GM18507 (cell line): ENCODE measurements at regions not wholly inside any gene's neighbourhood (a gene's known extent, or its start where the extent isn't known, plus 50 kb on each side); places are given as distances from the start of the nearest gene placed in this dataset.

ENCODE experiments used
- DNase-seq: peaks from one replicate; pipeline ENCODE4 v3.0.0; 2011; ENCODE audit warnings: low read depth; ENCODE audit not compliant: insufficient read length; ENCODE audit errors: extremely low spot score
- FAIRE-seq: peaks from 2 replicates; lab custom pipeline; 2011; peaks lifted over from hg19 to GRCh38; lab: Jason Lieb, UNC

- FAIRE-seq (no peak), DNase-seq (no peak)
These were observed 219.5 kb upstream of the TMEM132C start for GRCh38 chr12:128047266-128048060.

GRCh38 chr12:128052331-128052730, 214.6 kb upstream of the TMEM132C start:
- FAIRE-seq (no peak), DNase-seq (no peak)

DNA sequence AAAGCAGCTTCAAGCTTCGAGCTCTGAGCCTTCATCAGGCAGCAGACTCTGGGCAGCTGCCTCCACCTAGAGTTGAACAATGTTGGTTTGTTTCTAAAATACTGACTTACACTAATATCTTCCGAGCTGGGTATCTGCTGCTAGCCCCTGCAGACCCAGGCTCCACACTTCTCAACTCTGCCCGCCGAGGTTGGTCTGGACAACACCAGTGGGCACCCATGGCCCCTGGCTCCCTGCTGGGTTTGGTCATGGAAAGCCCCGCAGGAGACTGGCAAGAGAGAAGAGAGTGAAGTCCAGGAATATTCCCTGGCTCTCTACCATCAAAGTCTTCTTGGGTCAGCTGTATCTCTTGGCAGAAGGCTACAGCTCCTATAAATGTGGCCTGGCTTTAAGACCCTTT, 214.2 kb upstream of the TMEM132C start:
- FAIRE-seq, result no peak
- DNase-seq, result no peak

- no peak for FAIRE-seq
- no peak for DNase-seq
These were observed 211.4 kb upstream of the TMEM132C start for GRCh38 chr12:128055567-128055966.

- DNase-seq, result no peak
- no peak for FAIRE-seq
These were observed 210.7 kb upstream of the TMEM132C start for GRCh38 chr12:128056136-128056801.

DNA sequence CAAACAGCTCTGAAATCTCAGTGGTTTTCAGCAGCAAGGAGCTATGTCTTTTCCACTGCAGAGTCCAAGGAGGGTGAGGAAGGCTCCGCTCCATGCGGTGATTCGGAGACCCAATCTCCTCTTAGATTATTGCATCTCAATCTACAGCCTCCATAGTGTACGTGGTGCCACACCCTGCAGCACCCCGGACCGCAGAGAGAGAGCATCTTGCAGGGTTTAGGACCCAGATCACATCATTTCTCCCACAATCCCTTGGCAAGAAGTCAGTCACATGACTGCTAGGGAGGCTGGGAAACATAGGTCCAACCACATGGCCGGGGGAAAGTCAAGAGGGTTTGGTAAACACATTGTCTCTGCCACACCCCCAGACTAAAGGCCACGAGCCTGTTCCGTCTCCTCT, 209.4 kb upstream of the TMEM132C start:
- FAIRE-seq (no peak), DNase-seq (no peak)

DNA sequence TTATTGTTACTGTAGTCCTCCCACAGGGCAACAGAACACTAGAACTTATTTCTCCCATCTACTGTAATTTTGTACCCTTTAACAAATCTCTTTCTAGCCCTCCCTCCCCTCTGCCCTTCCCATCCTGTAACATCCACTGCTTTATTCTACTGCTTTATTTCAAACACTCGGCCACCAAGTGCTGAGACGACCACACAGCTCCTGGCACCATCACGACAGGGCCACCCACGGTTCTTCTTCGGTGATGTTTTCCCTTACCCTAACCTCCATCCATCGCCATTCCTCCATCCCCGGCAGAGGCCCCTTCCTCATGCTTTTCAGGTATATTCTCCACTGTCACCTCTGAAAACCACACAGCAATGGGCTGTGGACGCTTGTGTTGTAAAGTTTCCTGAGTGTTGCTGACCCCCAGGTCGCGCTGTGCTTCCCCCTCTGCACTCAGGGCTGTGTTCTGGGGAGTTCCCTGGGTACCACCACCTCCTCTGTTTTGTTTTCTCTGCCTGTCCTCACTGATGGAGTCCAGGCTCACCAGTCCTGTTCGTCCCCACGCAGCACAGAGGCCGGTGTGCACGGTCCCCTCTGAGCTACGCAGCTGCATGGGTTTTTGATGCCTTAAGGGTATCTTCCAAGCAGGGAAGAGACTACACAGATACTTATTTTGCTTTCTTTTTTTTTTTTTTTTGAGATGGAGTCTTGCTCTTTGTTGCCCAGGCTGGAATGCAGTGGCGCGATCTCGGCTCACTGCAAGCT, 207.2 kb upstream of the TMEM132C start:
- DNase-seq (no peak), FAIRE-seq (no peak)

DNA sequence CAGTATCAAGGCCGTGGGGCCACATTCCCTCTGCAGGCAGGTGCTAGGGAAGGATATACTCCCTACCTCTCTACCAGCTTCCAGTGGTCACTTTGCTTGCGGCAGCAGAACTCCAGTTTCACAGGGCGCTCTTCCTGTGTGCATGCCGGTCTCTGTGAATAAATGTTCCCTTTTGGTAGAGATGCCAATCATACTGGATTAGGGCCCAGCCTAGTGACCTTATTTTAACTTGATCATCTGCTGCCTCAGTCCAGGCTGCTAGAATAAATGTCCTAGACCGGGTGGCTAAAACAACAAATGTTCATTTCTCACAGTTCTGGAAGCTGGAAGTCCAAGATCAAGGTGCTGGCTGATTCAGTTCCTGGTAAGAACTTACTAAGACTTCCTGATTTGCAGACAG, 198.8 kb upstream of the TMEM132C start:
- DNase-seq (no peak), FAIRE-seq (no peak)

- DNase-seq (peak; percentile 3), FAIRE-seq (peak; percentile 83)
These were observed 197.5 kb upstream of the TMEM132C start for GRCh38 chr12:128069359-128069997.

DNA sequence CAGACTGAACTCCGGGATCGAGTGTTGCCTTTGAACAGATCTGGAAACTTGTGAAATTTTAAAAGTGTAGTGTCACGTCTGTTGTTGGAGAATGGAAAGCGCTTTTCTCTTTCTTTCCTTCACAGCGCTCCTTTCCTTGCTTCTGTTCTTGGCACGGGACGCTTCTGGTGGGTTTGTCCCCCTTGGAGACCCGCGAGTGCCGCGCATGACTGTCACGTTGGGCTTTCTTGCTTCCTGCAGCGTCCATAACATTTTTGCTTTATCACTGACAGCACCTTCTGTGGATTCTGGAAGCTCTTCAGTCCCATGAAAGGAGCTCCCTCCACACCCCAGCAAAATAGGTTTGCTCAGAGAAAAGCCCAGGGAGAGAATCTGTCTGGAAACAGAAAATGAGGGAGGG, 193.0 kb upstream of the TMEM132C start:
- no peak for DNase-seq
- FAIRE-seq, result no peak

- DNase-seq (no peak), FAIRE-seq (no peak)
These were observed 191.6 kb upstream of the TMEM132C start for GRCh38 chr12:128075332-128075731.

DNA sequence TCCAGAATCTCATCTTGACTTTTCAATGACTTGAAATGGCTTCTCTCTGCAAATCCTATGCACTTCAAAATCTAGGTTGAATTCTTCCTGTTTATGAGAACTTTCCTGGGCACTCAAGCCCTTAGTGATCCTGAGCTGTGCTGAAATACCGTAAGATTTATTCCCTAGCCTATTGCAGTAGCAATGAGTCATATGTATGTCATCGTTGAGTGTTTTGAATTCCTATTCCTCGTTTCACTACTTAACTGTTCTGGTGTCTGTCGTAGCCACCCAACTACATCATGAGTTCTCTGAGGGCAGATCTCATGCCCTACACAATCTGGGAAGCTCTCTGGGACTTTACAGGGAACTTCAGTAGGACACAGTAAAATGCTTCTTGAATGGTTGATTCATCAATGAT, 190.8 kb upstream of the TMEM132C start:
- FAIRE-seq, result no peak

GRCh38 chr12:128077211-128077916, 189.6 kb upstream of the TMEM132C start:
- no peak for DNase-seq
- FAIRE-seq, result no peak

More for the DNA sequence above, 190.8 kb upstream of the TMEM132C start:
- DNase-seq, result no peak

DNA sequence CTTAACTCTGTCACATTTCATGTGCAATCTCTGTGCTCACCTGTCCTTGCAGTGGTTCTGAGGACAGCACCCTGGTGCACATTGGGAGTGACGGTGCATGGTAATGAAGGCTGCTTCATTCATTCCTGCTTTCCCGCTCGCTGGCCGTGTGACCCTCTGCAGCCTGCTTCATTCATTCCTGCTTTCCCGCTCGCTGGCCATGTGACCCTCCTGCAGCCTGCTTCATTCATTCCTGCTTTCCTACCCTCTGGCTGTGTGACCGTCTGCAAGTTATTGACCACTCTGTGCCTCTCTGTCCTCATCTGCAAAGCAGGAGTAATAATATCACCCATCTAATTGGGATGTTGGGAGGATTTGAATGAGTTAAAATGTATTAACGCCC, 189.1 kb upstream of the TMEM132C start:
- no peak for DNase-seq
- no peak for FAIRE-seq

GRCh38 chr12:128078301-128078971, 188.5 kb upstream of the TMEM132C start:
- DNase-seq, result no peak
- FAIRE-seq, result no peak

DNA sequence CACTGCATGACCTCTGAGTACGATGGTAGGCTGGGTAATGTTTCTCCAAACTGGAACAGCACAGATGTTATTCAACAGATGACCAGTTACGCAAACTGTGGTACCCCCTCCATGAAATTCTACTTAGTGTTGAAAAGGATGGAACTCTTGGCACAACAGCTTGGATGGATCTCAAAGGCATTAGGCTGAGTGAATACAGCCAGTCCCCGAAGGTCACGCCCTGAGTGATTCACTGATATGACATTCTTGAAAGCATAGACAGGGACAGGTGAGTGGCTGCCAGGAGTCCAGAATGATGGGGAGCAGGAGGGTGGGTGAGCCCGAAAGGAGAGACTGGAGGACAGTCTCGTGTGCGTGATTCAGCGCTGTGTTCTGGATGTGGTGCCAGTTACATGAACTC, 187.5 kb upstream of the TMEM132C start:
- FAIRE-seq (no peak), DNase-seq (no peak)

DNA sequence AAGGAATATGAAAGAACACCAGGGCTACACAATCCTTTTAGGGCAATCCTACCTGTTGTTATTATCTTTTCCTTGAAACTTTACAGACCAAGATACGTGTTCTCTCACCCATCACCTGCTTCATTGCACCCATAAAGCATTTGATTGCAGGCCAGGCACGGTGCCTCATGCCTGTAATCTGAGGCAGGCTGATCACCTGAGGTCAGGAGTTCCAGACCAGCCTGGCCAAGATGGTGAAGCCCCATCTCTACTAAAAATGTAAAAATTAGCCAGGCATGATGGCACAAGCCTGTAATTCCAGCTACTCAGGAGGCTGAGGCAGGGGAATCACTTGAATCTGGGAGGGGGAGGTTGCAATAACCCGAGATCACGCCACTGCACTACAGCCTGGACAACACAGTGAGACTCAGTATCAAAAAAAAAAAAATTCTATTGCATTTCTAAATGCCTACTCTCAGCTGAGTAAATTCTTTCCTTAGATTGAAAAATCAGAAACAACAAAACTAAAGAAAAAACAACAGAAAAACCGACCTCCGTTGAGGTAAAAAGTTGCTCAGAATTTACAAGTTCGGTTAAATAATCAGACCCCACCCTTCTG, 183.7 kb upstream of the TMEM132C start:
- no peak for FAIRE-seq
- no peak for DNase-seq

GRCh38 chr12:128088926-128089325, 178.0 kb upstream of the TMEM132C start:
- DNase-seq (no peak), FAIRE-seq (no peak)

DNA sequence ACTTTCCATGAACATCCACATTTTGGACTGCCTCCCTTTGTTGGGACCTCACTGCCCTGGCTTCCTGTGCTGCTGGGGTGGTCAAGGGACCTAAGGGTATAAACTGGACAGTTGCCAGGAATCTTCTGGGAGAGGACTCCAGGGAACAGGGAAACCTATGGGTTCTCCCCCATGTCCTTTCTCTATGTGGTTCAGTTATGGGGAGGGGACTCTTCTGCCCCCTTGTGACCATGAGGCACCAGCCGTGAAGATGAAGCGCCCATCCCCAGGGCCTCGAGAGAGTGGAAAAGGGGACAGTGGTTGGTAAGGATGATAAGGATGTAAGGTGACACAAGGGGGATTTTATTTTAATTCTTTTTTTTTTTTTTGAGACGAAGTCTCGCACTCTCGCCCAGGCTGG, 177.0 kb upstream of the TMEM132C start:
- no peak for DNase-seq
- FAIRE-seq, result no peak
